ENCODE measurements at regions not wholly inside any gene's neighbourhood (a gene's known extent, or its start where the extent isn't known, plus 50 kb on each side); places are given as distances from the start of the nearest gene placed in this dataset. TPM values are rescaled to one million over a fixed set of nuclear protein-coding genes. Genes with fewer than 3 reads are reported as not detected.
"Not testable (repeated sequence)": the region's sequence is repeated elsewhere in the genome, so short reads cannot be mapped to it uniquely, and the experiment has no call there.

DNA sequence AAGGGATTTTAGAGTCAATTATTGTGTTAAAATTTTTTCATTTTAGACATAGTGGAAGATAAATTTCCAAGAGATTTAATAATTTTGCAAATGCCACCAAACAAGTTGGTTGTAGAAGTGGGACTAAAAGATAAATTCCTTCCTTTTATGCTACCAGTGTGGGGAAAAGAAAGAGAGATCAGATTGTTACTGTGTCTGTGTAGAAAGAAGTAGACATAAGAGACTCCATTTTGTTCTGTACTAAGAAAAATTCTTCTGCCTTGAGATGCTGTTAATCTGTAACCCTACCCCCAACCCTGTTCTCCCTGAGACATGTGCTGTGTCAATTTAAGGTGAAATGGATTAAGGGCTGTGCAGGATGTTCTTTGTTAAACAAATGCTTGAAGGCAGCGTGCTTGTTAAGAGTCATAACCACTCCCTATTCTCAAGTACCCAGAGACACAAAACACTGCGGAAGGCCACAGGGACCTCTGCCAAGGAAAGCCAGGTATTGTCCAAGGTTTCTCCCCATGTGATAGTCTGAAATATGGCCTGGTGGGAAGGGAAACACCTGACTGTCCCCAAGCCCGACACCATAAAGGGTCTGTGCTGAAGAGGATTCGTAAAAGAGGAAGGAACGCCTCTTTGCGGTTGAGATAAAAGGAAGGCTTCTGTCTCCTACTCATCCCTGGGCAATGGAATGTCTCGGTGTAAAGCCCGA lies 117.0 kb downstream of the CEP44 start:
- not testable (repeated sequence) for DNase-seq

DNA sequence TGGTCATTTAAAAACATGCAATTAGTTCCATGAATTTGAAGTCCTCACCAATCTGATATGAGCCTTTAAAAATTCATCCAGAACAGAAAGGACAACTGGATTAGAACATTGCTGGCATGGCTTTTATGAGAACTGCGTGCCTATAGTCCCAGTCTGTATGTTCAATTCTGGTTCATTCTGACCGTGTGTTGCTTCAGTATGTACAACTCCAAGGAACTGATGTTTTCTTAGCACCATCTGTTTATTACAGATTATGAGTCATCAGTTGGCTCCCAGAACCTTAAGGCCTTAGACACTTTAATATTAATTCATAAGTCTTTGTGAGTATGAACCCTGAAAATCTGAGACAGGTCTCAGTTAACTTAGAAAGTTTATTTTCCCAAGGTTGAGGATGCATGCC lies 115.0 kb downstream of the CEP44 start:
- peak; percentile 77 for DNase-seq

DNA sequence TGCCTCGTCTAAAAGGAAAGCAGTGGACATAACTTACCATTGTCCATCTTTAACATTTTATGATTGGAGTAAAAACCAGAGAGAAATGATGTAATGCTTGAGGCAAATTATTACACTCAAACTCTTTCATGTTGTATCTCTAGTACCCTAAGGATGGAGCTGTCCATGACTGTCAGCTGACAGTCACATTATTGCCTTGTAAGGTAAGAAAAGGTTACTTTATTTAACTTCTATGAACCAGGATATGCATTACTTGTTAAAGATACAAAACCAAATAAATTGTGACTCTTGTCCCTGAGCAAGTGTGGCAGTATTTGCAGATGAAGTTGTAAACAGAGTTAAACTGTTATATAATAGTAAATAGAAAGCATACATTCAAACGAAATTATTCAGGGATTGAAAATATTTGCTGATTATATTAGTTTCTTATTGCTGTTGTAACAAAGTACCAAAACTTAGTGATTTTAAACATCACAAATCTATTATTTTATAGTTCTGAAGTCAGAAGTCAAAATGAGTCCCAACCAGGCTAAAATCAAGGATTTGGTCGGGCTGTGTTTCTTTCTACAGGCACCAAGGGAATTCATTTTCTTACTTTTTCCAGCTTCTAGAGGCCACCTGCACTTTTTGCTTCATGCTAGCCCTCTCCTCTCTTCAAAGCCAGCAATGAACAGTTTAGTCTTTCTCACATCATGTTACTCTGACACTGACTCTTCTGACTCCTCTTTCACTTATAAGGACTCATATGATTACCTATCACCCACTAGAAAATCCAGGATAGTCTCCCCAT lies 113.8 kb downstream of the CEP44 start:
- DNase-seq: no peak

DNA sequence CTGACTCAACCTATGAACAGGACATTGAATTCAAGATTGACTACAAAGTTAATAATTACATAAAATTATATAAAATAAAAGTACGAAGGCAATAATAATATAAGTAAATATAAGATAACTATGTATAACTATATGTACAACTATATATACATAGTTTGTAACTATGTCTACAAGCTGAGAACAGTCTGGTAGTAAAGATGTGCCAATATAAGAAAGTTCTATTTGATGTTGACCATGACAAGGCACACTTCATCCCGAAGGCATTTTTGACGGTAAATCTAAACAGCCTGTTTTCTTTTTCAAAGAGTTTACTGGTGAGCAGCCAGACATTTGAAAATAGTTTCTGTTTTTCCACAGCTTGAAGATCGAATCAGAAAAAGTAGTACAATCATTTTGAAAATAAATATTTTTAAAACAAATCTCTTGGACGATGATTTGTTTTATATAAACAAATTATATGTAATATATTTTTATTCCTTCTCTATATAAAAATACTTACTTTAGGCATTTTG lies 112.9 kb downstream of the CEP44 start:
- DNase-seq: no peak

DNA sequence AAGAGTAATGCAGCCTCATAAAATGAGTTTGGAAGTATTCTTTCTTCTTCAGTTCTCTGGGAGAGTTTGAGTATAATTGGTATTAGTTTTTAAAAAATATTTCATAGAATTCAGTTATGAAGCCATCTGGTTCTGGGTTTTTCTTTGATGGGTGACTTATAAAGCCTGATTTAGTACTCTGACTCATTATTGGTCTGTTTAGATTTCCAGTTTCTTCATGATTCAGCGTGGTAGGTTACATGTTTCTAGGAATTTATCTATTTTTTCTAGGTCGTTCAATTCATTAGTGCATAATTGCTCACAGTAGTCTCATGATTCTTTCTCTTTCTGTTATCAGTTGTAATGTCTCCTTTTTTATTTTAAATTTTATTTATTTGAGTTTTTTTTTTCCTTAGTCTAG lies 111.2 kb downstream of the CEP44 start:
- DNase-seq: no peak

DNA sequence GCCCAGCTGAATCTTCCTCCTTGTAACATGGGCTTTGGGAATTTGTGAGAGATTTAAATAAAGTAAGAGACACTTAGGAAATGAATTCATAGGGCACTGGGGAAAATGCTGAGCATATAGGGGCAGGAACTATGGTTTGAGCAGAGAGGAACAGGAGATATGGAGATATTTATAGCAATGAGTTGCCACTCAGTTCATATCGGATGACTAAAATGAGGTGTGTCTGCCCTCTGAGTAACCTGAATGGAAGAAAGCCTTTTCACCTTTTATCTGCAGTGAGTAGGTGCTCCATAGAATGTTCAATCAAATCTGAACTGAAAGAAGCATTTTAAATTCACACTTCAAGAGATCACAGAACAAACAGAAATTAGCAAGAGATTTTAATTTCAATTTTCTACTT lies 105.7 kb downstream of the CEP44 start:
- DNase-seq: no peak

DNA sequence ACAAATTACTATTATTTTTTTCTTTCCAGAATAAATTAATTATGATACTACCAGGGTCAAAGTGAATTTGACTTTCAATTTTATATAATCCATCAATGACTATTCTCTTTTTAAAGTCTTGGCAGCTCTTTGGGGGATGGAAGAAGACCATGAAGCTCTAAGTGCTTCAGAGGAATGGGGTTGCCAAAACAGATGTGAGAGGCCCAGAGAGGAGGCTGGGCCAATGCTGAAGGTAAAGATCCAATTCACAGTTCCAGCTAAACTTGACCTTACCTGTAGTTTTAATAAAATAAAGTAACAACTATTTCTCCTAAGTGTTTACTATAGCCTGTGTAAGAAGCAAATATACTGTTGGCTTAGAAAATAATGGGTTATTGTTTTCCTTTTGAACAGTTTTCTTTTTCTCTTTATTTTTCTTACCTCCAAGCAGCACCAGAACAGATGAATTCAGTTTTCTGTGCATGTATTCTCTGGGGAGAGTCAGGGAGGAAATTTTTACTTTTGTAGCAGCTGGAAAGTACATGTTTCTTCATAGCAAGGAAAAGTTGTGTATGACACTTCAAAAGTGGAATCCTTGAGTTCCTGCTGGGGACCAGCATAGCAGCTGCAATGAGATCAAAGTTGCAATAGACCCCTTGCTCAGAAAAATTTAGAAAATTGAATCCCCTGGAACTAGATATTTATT lies 104.9 kb downstream of the CEP44 start:
- DNase-seq: no peak

DNA sequence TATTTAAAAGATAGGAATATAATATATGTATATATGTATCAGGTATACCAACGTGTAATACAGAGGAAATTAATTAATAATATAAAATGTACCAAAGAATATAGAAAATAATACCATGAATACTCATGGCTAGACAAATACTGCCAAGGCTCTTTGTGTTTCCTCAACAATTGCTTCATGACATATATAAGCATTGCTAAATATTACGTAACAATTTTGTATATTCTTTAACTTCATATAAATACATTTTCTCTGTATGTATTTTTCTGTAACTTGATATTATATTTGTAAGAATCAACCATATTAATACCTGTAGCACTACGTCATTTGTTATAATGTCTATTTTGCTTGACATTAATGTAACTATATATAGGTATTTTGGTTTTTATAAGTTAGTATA lies 104.0 kb downstream of the CEP44 start:
- DNase-seq: no peak

DNA sequence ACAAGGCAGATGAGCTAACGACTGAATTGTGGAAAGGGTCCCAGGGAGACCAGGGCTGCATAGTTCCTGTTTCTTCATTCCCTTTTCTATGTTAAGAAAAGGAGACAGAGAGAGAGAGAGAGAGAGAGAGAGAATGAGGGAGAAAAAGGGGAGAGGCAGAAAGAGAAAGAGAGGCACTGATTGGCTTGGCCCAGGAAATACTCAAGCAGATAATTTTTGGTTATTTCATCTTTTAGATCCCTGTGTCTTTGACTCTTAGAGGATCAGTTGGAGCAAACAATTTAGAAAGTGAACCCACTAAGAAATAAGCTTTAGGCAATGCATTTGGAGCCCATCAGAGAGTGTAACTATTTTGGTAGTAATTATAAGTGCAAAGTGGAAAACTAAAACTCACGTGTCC lies 103.4 kb downstream of the CEP44 start:
- DNase-seq: peak; percentile 16

DNA sequence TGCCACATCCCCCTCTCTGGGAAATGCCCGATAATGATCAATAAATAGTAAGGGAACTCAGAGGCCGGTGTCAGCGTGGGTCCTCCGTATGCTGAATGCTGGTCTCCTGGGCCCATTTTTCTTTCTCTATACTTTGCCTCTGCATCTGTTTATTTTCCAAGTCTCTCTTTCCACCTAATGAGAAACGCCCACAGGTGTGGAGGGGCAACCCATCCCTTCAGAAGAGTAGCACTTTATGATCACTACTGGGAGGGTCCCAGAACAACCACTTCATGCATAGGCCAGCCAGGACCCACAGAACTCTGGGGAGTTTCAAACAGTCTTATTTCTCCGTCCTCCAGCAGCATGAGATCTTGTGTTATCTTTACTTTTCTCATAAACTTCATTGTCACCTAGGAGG lies 100.1 kb downstream of the CEP44 start:
- no peak for DNase-seq

DNA sequence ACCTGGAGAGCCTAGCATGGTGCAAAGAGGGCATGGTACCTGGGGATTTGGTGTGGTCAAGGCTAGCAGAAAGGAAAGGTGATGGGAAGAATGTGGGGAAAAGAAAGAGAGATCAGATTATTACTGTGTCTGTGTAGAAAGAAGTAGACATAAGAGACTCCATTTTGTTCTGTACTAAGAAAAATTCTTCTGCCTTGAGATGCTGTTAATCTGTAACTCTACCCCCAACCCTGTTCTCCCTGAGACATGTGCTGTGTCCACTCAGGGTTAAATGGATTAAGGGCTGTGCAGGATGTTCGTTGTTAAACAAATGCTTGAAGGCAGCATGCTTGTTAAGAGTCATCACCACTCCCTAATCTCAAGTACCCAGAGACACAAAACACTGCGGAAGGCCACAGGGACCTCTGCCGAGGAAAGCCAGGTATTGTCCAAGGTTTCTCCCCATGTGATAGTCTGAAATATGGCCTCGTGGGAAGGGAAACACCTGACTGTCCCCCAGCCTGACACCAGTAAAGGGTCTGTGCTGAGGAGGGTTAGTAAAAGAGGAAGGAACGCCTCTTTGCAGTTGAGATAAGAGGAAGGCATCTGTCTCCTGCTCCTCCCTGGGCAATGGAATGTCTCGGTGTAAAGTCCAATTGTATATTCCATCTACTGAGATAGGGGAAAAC lies 99.4 kb downstream of the CEP44 start:
- DNase-seq: not testable (repeated sequence)

Small RNA genes lying in the stretch of these regions (small RNA-seq; reads per million reads assigned to genes)
- gene MIR4276 (ENCODE audit: low replicate concordance): not detected
